ENCODE measurements at regions not wholly inside any gene's neighbourhood (a gene's known extent, or its start where the extent isn't known, plus 50 kb on each side); places are given as distances from the start of the nearest gene placed in this dataset.

DNA sequence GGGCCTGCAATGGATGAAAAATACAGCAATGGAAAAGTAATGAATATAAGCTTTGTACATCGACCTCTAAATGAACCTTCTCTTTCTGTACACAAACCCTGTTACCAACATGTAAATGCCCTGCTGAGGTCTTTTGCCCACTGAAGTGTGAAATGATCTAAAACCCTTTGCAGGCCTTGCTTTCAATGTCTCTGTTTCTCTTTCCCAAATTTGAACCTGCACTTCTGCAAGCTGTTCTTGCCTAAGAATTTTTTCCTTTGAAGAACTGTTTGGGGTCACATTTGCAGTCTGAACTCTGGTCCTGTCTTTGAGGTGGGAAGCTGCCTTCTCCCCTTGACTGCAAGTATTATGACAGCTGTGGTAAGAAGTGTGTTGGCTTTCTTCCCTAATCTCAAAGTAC is 1237.1 kb downstream of the FAM181B start:
- TF ChIP-seq, protein P1, sequence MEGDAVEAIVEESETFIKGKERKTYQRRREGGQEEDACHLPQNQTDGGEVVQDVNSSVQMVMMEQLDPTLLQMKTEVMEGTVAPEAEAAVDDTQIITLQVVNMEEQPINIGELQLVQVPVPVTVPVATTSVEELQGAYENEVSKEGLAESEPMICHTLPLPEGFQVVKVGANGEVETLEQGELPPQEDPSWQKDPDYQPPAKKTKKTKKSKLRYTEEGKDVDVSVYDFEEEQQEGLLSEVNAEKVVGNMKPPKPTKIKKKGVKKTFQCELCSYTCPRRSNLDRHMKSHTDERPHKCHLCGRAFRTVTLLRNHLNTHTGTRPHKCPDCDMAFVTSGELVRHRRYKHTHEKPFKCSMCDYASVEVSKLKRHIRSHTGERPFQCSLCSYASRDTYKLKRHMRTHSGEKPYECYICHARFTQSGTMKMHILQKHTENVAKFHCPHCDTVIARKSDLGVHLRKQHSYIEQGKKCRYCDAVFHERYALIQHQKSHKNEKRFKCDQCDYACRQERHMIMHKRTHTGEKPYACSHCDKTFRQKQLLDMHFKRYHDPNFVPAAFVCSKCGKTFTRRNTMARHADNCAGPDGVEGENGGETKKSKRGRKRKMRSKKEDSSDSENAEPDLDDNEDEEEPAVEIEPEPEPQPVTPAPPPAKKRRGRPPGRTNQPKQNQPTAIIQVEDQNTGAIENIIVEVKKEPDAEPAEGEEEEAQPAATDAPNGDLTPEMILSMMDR (IDR thresholded peaks at IDR 0.05) = no peak
- no peak for TF ChIP-seq POLR2A (IDR thresholded peaks at IDR 0.05)

Measured in adrenal gland (tissue), 5 donors.